ENCODE measurements at regions not wholly inside any gene's neighbourhood (a gene's known extent, or its start where the extent isn't known, plus 50 kb on each side); places are given as distances from the start of the nearest gene placed in this dataset.

- no peak for TF ChIP-seq POLR2A (IDR thresholded peaks at IDR 0.05)
- no peak for TF ChIP-seq CTCF (IDR thresholded peaks at IDR 0.05)
Observed at GRCh38 chr10:70984986-70985722, 96.8 kb upstream of the PCBD1 start.

Data from upper lobe of left lung (tissue), 4 donors.